Dermis blood vessel endothelial cell (primary cell): ENCODE measurements at regions not wholly inside any gene's neighbourhood (a gene's known extent, or its start where the extent isn't known, plus 50 kb on each side); places are given as distances from the start of the nearest gene placed in this dataset.

Experiments
- DNase-seq: peaks from one replicate; pipeline ENCODE4 v3.0.0; 2010

DNA sequence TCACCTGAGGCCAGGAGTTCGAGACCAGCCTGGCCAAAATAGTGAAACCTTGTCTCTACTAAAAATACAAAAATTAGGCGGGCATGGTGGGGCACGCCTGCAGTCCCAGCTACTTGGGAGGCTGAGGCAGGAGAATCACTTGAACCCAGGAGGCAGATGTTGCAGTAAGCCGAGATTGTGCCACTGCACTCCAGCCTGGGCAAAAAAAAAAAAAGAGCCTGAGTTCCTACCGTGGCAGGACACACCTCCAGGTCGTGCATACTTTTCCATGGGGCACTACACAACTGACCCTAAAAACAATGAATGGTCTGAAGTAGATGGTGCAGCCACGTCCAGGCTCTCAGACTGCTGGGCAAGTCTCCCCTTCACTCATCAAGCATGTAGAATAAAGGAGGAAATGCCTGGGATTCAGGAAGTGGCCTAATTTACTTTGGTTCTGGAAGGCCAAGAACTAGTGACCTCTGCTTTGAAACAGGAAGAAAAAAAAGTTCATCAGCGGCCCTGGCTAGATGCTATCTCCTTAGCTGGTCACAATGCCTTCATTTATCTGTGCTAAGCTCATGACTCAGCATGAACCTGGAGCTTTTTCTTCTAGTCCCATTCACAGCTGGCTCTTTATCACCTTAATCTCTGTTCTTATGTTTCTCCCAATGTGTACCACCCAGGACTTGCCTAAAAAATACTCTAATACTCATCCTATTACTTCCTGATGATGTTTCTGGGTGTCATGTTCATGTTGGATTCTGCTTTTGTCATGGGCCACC, 55.8 kb upstream of the OR6J1 start:
- DNase-seq: peak; percentile 96

DNA sequence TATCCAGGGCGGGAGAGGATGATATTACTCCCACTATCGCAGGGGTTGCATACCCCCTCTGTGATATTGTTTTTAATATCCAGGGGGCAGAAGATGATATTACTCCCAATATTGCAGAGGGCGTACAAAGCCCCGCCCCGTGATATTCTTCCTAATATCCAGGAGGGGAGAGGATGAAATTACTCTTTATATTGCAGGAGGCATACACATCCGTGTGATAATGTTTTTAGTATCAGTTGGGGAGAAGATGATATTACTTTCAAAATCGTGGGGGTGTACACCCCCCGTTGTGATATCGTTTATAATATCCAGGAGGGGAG, 52.9 kb upstream of the OXA1L start:
- DNase-seq: no peak

DNA sequence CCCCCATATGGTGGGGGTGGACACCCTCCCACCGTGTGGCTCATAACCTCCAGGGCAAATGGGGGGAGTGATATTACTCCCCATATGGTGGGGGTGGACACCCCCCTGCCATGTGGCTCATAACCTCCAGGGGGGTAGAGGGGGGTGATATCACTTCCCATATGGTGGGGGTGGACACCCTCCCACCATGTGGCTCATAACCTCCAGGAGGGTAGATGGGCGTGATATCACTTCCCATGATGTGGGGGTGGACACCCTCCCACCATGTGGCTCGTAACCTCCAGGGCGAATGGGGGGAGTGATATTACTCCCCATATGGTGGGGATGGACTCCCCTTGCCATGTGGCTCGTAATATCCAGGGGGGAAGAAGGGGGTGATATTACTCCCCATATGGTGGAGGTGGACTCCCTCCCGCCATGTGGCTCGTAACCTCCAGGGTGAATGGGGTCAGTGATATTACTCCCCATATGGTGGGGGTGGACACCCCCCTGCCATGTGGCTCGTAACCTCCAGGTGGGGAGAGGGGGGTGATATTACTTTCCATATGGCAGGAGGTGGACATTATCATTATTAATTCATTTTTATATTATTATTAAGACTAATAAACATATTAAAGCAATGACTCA, 51.2 kb upstream of the OXA1L start:
- DNase-seq: no peak

DNA sequence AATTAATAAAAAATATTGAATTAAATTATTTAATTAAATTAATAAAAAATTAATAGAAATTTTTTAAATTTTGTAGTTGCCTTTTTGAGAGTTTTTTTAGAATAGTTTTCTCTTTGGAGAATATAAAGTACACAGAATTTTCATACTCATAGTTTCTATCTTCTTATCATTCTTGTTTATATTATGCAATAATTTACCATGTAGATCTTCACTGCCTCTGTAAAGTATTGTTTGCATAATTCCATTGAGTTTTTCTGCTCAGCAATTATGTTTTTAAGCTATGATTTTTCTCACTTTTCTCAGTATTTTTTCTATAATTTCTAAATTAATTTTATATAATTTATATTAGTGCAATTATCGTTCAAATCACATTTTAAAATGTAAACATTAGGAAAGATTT, 50.6 kb upstream of the OXA1L start:
- DNase-seq: no peak
